ENCODE measurements at regions not wholly inside any gene's neighbourhood (a gene's known extent, or its start where the extent isn't known, plus 50 kb on each side); places are given as distances from the start of the nearest gene placed in this dataset.

DNA sequence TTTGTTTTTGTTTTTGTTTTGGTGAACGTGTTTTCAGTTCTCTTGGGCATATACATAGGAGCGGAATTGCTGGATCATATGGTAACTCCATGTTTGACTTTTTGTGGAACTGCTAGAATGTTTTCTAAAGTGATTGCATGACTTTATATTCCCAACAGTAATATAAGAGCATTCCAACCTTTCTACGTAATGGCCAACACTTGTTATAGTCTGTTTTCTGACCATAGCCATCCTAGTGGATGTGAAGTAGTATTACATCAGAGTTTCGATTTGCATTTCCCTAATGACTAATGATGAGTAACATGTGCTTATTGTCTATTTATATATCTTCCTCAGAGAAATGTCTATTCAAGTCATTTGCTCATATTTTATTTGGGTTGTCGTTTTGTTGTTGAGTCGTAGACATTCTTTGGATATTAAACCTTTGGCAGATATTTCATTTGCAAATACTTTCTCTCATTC lies 268.7 kb downstream of the AEBP2 start:
- TF ChIP-seq, protein P1, sequence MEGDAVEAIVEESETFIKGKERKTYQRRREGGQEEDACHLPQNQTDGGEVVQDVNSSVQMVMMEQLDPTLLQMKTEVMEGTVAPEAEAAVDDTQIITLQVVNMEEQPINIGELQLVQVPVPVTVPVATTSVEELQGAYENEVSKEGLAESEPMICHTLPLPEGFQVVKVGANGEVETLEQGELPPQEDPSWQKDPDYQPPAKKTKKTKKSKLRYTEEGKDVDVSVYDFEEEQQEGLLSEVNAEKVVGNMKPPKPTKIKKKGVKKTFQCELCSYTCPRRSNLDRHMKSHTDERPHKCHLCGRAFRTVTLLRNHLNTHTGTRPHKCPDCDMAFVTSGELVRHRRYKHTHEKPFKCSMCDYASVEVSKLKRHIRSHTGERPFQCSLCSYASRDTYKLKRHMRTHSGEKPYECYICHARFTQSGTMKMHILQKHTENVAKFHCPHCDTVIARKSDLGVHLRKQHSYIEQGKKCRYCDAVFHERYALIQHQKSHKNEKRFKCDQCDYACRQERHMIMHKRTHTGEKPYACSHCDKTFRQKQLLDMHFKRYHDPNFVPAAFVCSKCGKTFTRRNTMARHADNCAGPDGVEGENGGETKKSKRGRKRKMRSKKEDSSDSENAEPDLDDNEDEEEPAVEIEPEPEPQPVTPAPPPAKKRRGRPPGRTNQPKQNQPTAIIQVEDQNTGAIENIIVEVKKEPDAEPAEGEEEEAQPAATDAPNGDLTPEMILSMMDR (IDR thresholded peaks at IDR 0.05): no peak
- ATAC-seq (no peak), DNase-seq (no peak)
- intact Hi-C loops (cut with DNase I): no loop called here
- H3K27ac ChIP-seq: no peak overlapping the region
- H3K36me3 ChIP-seq: no peaks in the 10 kb centered on the region
- no peaks in the 10 kb centered on the region for H3K4me1 ChIP-seq
- H3K9me3 ChIP-seq: peaks cover 0 to 28% of the 10 kb centered on the region in 2 donors
- no peaks in the 10 kb centered on the region for H3K27me3 ChIP-seq
- H3K4me3 ChIP-seq: no peak overlapping the region

DNA sequence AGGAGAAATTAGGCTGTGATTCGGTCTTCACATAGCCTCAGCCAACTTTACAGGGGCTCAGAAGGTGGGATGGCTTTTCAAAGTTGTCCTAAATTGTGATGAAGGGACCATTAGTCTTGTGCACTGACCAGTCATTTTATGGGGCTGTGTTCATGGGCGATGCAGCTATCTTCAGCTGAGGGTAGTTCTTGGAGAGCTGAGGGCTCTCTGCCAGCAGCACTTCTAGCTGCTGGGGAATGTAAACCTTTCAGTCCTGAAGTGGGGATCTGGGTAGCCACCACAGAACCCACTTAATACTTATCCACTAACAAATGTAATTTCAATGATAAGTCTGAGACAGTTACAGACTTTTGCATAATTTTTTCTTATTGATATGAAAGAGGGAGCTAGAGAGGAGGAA lies 270.6 kb downstream of the AEBP2 start:
- Histone ChIP-seq H3K27me3 (no peaks in the 10 kb centered on the region), H3K4me1 (no peaks in the 10 kb centered on the region), H3K36me3 (no peaks in the 10 kb centered on the region), H3K27ac (no peak overlapping the region), H3K4me3 (no peak overlapping the region), H3K9me3 (peaks cover 0 to 23% of the 10 kb centered on the region in 2 donors)
- peak in 2 of 4 donors; percentile 21 to 43 for DNase-seq
- TF ChIP-seq, protein P1 (IDR thresholded peaks at IDR 0.05): no peak
- intact Hi-C loops (cut with DNase I): no loop called here
- peak; percentile 82 for ATAC-seq

DNA sequence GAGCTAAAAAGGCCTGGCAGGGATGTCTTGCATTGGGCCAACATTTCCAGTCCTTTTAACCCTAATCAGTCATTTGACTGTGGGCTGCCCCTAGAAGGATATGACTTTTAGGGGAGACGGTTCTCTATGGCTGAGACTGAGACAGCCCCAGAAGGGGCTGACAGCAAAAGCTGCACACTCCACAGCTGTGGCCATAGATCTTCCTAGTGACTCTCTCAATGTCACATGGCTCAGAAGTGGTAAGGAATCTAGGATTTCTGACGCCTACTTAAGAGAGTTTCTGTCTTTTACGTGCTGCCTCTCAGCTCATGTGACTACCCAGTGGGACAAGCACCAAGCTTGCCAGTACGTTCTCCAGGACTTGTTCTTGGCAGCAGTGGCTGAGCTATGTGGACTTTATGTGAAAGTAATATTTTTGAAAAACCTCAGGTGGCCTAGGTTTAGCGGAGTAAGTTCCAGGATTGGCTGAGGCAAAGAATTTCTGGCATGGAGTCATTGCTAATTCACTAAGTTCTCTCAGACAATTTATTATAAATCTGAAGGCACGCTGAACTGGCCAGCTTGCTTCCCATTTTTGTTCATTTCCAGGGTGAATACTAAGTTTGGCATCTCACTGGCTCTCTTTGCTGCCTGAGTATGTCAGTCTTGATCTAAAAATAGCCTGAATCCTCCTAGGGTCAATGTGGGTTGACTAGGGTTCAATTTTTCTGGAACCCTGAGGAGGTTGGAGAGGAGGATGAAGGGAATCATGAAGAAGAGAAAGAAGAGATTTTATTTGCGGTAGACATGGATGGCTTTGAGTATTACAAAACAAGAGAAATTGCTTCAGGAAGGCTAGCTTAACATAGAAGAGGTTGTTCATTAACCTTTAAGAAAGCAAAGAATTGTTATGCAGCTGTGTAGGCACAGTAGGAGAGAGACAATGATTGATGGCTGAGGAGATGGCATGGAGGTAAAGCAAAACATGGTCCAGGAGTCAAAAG lies 271.8 kb downstream of the AEBP2 start:
- DNase-seq: no peak
- H3K36me3 ChIP-seq: no peaks in the 10 kb centered on the region
- peak overlapping the region in 1 of 2 donors; percentile 26 for H3K27ac ChIP-seq
- no peak overlapping the region for H3K4me3 ChIP-seq
- H3K9me3 ChIP-seq: peaks cover 0 to 23% of the 10 kb centered on the region in 2 donors
- intact Hi-C loops (cut with DNase I): no loop called here
- no peaks in the 10 kb centered on the region for H3K4me1 ChIP-seq
- TF ChIP-seq, protein P1 (IDR thresholded peaks at IDR 0.05): no peak
- no peaks in the 10 kb centered on the region for H3K27me3 ChIP-seq
- ATAC-seq: peak; percentile 49

DNA sequence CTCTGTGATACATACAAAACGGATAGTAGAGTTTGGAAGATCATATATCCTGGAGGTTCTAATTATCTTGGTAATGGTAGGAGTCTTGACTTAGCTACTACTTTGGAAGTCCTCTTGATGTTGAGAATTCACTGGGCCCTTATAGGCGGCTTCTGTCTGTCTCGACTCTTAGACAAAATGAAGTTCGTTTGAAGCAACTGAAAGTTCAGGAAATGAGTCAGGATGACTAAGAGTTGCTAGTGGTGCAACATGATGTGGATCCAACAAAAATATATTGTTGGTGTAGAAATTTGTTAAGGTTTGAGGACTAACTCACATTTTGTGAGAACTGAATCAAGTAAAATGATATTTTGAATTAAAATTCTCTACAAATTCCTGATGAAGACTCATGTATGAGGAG lies 272.7 kb downstream of the AEBP2 start:
- intact Hi-C loops (cut with DNase I): no loop called here
- ATAC-seq: no peak

DNA sequence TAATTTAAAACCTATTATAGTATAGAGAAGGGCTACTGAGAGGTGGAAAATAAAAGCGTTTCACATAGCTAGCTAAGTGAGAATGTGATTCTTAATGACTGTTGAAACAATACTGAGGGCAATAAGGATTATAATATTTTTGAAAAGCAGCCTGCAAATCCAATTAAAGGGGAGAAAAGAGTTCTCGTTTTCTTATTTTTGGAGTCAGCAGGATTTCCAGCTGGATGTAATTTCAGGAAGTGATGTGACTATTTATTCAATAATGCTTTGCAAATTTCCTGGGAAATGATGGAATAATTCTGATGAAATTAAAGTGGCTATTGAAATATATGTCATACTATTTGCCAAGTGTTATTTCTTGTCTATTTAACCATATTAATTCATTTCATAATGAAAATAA lies 279.1 kb downstream of the AEBP2 start:
- H3K27ac ChIP-seq: no peak overlapping the region
- H3K36me3 ChIP-seq: no peaks in the 10 kb centered on the region
- TF ChIP-seq, protein P1 (IDR thresholded peaks at IDR 0.05): no peak
- H3K27me3 ChIP-seq: no peaks in the 10 kb centered on the region
- no peaks in the 10 kb centered on the region for H3K9me3 ChIP-seq
- ATAC-seq (no peak), DNase-seq (no peak)
- no peaks in the 10 kb centered on the region for H3K4me1 ChIP-seq
- H3K4me3 ChIP-seq: no peak overlapping the region
- intact Hi-C loops (cut with DNase I): no loop called here

More for the DNA sequence above, 272.7 kb downstream of the AEBP2 start:
- H3K27ac ChIP-seq: no peak overlapping the region
- peaks cover 0 to 18% of the 10 kb centered on the region in 2 donors for H3K9me3 ChIP-seq
- no peak for DNase-seq
- TF ChIP-seq, protein P1 (IDR thresholded peaks at IDR 0.05): no peak
- H3K4me3 ChIP-seq: no peak overlapping the region
- no peaks in the 10 kb centered on the region for H3K36me3 ChIP-seq
- no peaks in the 10 kb centered on the region for H3K27me3 ChIP-seq
- no peaks in the 10 kb centered on the region for H3K4me1 ChIP-seq

Data from left lung (tissue), 4 donors.